Endodermal cell (in vitro differentiated cells): ENCODE measurements at regions not wholly inside any gene's neighbourhood (a gene's known extent, or its start where the extent isn't known, plus 50 kb on each side); places are given as distances from the start of the nearest gene placed in this dataset.

Experiments
- DNase-seq: peaks from one replicate; pipeline ENCODE4 v3.0.0-alpha.2; 2017
- H3K27ac ChIP-seq: 2 replicates; pipeline ENCODE4 v1.5.1; 2013; ENCODE audit warnings: mild to moderate bottlenecking, low read depth, low read length, moderate library complexity
- H3K27me3 ChIP-seq: 2 replicates; pipeline ENCODE4 v1.6.1; 2013; ENCODE audit warnings: mild to moderate bottlenecking, low read length, moderate library complexity; ENCODE audit not compliant: insufficient read depth, control insufficient read depth, poor library complexity, severe bottlenecking
- H3K36me3 ChIP-seq: 2 replicates; pipeline ENCODE4 v1.7.0; 2013; ENCODE audit warnings: mild to moderate bottlenecking, low read length, moderate library complexity; ENCODE audit not compliant: control insufficient read depth, insufficient read depth
- H3K4me1 ChIP-seq: one replicate; pipeline ENCODE4 v1.7.0; 2013; ENCODE audit warnings: low read length; ENCODE audit not compliant: control insufficient read depth, insufficient read depth
- H3K4me3 ChIP-seq: 2 replicates; pipeline ENCODE4 v1.5.1; 2013; ENCODE audit warnings: mild to moderate bottlenecking, low read length, moderate library complexity
- H3K9ac ChIP-seq: 2 replicates; pipeline ENCODE4 v1.6.1; 2013; ENCODE audit warnings: mild to moderate bottlenecking, low read length, moderate library complexity; ENCODE audit not compliant: poor library complexity, severe bottlenecking; ENCODE audit errors: extremely low read depth
- H3K9me3 ChIP-seq: 2 replicates; pipeline ENCODE4 v1.6.1; 2013; ENCODE audit warnings: mild to moderate bottlenecking, low read length, moderate library complexity; ENCODE audit not compliant: control insufficient read depth
- H3K27ac Mint-ChIP-seq: 2 replicates; pipeline ENCODE4 v1.8.0; 2020; ENCODE audit warnings: mixed read lengths
- H3K27me3 Mint-ChIP-seq: 2 replicates; pipeline ENCODE4 v1.8.0; 2021; ENCODE audit warnings: mild to moderate bottlenecking, mixed read lengths; ENCODE audit not compliant: insufficient read depth
- H3K36me3 Mint-ChIP-seq: 2 replicates; pipeline ENCODE4 v1.8.0; 2020; ENCODE audit warnings: low read depth, mixed read lengths
- H3K4me1 Mint-ChIP-seq: 2 replicates; pipeline ENCODE4 v1.8.0; 2020; ENCODE audit warnings: mixed read lengths
- H3K4me3 Mint-ChIP-seq: 2 replicates; pipeline ENCODE4 v1.8.0; 2020; ENCODE audit warnings: mild to moderate bottlenecking, moderate library complexity, mixed read lengths
- H3K9me3 Mint-ChIP-seq: 2 replicates; pipeline ENCODE4 v1.8.0; 2020; ENCODE audit warnings: mild to moderate bottlenecking, mixed read lengths
- WGBS, 2 experiments: methylation state at CpG; one replicate each; pipeline versions ENCODE4 v1.1.5 to v1.1.7; 2013; ENCODE audit warnings: missing lambda C conversion rate in 2 of 2, mixed read lengths in 1 of 2; ENCODE audit not compliant: insufficient coverage in 1 of 2, insufficient read length in 1 of 2; 5-methylcytosine and 5-hydroxymethylcytosine counted together
- TF ChIP-seq, protein P1 (sequence below): fragments of 200-600 bp; sonication (generic); conservative IDR thresholded peaks from 2 replicates; pipeline ENCODE4 v1.5.0; 2021; ENCODE audit warnings: antibody characterized with exemption, mild to moderate bottlenecking

DNA sequence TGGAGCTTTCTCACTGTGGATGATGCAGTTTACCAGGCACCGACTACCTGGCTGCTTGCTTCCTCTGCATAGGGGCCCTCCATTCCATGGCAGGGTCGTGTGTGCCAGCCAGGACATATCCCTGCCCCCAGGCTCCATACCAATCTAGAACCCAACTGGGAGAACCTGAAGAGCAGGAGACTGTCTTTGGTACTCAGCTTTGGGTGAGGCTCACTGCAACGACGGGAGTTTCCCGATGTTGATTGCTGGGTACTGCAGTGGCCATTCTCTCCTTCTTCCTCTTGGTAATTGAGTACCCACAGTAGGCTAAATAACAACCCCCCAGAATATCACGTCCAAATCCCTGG, 133.3 kb upstream of the SERTAD2 start:
- Histone ChIP-seq H3K9ac (no peak overlapping the region), H3K27ac (no peak overlapping the region), H3K9me3 (no peaks in the 10 kb centered on the region), H3K27me3 (no peaks in the 10 kb centered on the region), H3K4me1 (no peaks in the 10 kb centered on the region), H3K4me3 (no peak overlapping the region), H3K36me3 (no peaks in the 10 kb centered on the region)
- no peaks in the 10 kb centered on the region for H3K4me1 Mint-ChIP-seq
- 84 to 90% methylated on average over 3 to 6 of the region's 6 CpGs for whole genome bisulfite sequencing, 2 experiments
- no peak overlapping the region for H3K27ac Mint-ChIP-seq
- H3K9me3 Mint-ChIP-seq, result no peaks in the 10 kb centered on the region
- no peaks in the 10 kb centered on the region for H3K36me3 Mint-ChIP-seq
- DNase-seq, result no peak
- TF ChIP-seq, protein P1, sequence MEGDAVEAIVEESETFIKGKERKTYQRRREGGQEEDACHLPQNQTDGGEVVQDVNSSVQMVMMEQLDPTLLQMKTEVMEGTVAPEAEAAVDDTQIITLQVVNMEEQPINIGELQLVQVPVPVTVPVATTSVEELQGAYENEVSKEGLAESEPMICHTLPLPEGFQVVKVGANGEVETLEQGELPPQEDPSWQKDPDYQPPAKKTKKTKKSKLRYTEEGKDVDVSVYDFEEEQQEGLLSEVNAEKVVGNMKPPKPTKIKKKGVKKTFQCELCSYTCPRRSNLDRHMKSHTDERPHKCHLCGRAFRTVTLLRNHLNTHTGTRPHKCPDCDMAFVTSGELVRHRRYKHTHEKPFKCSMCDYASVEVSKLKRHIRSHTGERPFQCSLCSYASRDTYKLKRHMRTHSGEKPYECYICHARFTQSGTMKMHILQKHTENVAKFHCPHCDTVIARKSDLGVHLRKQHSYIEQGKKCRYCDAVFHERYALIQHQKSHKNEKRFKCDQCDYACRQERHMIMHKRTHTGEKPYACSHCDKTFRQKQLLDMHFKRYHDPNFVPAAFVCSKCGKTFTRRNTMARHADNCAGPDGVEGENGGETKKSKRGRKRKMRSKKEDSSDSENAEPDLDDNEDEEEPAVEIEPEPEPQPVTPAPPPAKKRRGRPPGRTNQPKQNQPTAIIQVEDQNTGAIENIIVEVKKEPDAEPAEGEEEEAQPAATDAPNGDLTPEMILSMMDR, result no peak
- peaks cover 3% of the 10 kb centered on the region for H3K27me3 Mint-ChIP-seq
- no peak overlapping the region for H3K4me3 Mint-ChIP-seq

DNA sequence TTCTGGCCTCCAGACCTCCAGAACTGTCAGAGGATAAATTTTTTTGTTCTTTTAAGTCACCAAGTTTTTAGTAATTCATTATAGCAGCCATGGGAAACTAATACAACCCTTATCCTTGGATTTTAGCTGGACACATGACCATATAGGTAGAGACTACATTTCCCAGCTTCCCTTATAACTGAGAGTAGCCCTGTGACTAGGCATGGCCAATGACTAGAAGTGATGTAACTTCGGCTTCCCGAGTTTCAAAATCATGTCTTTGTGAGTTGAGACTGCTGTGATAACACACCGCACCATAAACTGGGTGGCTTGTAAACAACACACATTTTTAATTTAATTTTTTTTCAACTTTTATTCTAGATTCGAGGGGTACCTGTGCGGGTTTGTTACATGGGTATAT, 134.0 kb upstream of the SERTAD2 start:
- Mint-ChIP-seq H3K27ac (no peak overlapping the region), H3K9me3 (no peaks in the 10 kb centered on the region), H3K4me1 (no peaks in the 10 kb centered on the region), H3K4me3 (no peak overlapping the region), H3K36me3 (no peaks in the 10 kb centered on the region), H3K27me3 (peaks cover 3% of the 10 kb centered on the region)
- H3K9ac ChIP-seq, result no peak overlapping the region
- no peaks in the 10 kb centered on the region for H3K4me1 ChIP-seq
- H3K36me3 ChIP-seq, result no peaks in the 10 kb centered on the region
- TF ChIP-seq, protein P1, result no peak
- no peak overlapping the region for H3K27ac ChIP-seq
- no peaks in the 10 kb centered on the region for H3K9me3 ChIP-seq
- 88 to 91% methylated on average over 4 to 5 of the region's 5 CpGs for WGBS, 2 experiments
- H3K27me3 ChIP-seq, result no peaks in the 10 kb centered on the region
- DNase-seq, result no peak
- H3K4me3 ChIP-seq, result no peak overlapping the region

DNA sequence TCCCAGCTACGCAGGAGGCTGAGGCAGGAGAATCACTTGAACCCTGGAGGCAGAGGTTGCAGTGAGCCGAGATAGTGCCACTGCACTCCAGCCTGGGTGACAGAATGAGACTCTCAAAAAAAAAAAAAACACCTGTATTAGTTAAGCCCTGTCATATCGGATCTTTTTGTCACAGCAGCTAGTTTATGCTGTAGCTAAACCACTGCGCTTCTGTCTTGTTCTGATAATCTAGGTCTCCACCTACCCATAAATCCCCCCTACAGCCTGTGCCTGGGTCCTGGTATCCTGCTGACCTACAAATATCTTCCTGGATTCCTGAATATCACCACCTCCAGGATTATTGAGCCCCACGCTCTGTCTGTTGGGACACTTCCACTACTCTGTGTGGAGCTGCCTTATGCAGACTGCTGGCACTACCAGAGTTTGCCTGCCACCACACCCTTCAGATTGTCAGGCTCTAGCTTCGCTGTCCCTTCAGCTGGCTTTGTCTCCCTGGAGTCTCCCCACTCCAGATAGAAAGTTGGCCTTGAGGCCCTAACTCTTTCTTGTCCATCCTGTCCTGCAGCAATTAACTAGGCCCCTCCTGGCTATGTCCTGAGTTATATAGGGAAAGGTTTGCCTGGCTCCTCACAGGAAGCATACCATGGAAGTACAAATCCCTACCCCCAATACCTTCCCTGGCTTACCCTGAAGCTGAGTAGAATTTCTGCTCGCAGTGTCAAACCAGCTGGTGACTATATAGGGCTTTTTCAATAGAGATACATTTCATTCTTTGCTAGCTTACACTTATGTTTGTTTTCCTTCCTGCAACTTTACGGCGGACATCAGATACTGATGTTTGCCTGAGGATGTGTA, 136.0 kb upstream of the SERTAD2 start:
- TF ChIP-seq, protein P1, result no peak
- no peaks in the 10 kb centered on the region for H3K36me3 ChIP-seq
- no peak for DNase-seq
- no peak overlapping the region for H3K27ac ChIP-seq
- H3K4me1 ChIP-seq, result no peaks in the 10 kb centered on the region
- H3K9ac ChIP-seq, result no peak overlapping the region
- Mint-ChIP-seq H3K27ac (no peak overlapping the region), H3K27me3 (no peaks in the 10 kb centered on the region), H3K9me3 (no peaks in the 10 kb centered on the region), H3K36me3 (no peaks in the 10 kb centered on the region), H3K4me1 (no peaks in the 10 kb centered on the region), H3K4me3 (no peak overlapping the region)
- no peaks in the 10 kb centered on the region for H3K9me3 ChIP-seq
- 93 to 94% methylated on average over 8 to 9 of the region's 9 CpGs for WGBS, 2 experiments
- no peaks in the 10 kb centered on the region for H3K27me3 ChIP-seq
- no peak overlapping the region for H3K4me3 ChIP-seq
